Prostate gland (tissue), 2 donors: ENCODE measurements at regions not wholly inside any gene's neighbourhood (a gene's known extent, or its start where the extent isn't known, plus 50 kb on each side); places are given as distances from the start of the nearest gene placed in this dataset.

Source experiments
- DNase-seq: peaks from one replicate; pipeline ENCODE4 v3.0.0-alpha.2; 2019; ENCODE audit warnings: low spot score
- H3K27ac ChIP-seq, 2 donors: fragments of 200-600 bp; sonication (generic); 2 replicates each; pipeline ENCODE4 v1.5.1; 2017 to 2019
- H3K27me3 ChIP-seq: fragments of 200-600 bp; sonication (generic); replicated peaks from 2 replicates; pipeline ENCODE4 v1.5.1; 2019; ENCODE audit not compliant: insufficient read depth
- H3K36me3 ChIP-seq, 2 donors: fragments of 200-600 bp; sonication (generic); 1 replicate in 1 of 2; 2 replicates in 1 of 2; pipeline versions ENCODE4 v1.5.1 to v1.8.1; 2017 to 2019
- H3K4me1 ChIP-seq: fragments of 200-600 bp; sonication (generic); replicated peaks from 2 replicates; pipeline ENCODE4 v1.5.1; 2019
- H3K4me3 ChIP-seq, 2 donors: fragments of 200-600 bp; sonication (generic); 2 replicates each; pipeline ENCODE4 v1.5.1; 2017 to 2019
- H3K9me3 ChIP-seq: fragments of 200-600 bp; sonication (generic); 2 replicates; pipeline ENCODE4 v1.5.1; 2017
- POLR2A ChIP-seq: fragments of 450-650 bp; IDR thresholded peaks from one replicate; pipeline ENCODE4 v1.6.1; 2016; ENCODE audit warnings: antibody characterized with exemption, mild to moderate bottlenecking
- POLR2AphosphoS5 ChIP-seq: sonication (generic); formaldehyde crosslinking; IDR thresholded peaks from one replicate; pipeline ENCODE4 v1.6.1; 2017; ENCODE audit warnings: antibody characterized with exemption
- WGBS: methylation state at CpG from one replicate; pipeline ENCODE4 v1.1.5; 2018; 5-methylcytosine and 5-hydroxymethylcytosine counted together
- intact Hi-C: fragments of 100-400 bp; cut with DNase I; formaldehyde crosslinking; loops from one replicate; pipeline ENCODE4 v1.14.2; 2022
- TF ChIP-seq, protein P1 (sequence below), 4 experiments: fragments of 200-600 bp in 2 of 4; fragments of 450-650 bp in 2 of 4; sonication (generic) in 2 of 4; IDR thresholded peaks; 1 replicate in 3 of 4; 2 replicates in 1 of 4; pipeline ENCODE4 v1.5.1; 2016 to 2019; ENCODE audit warnings: antibody characterized with exemption in 4 of 4, mild to moderate bottlenecking in 2 of 4, moderate library complexity in 2 of 4

- H3K4me1 ChIP-seq: no peaks in the 10 kb centered on the region
- no peak overlapping the region for H3K27ac ChIP-seq
- intact Hi-C loops: no loop called here
- no peaks in the 10 kb centered on the region for H3K9me3 ChIP-seq
- WGBS: 56% methylated on average over 2 of the region's 2 CpGs
- H3K36me3 ChIP-seq: no peaks in the 10 kb centered on the region
- H3K4me3 ChIP-seq: no peak overlapping the region
- no peak for TF ChIP-seq POLR2A
- no peak for TF ChIP-seq POLR2AphosphoS5
- TF ChIP-seq, protein P1, sequence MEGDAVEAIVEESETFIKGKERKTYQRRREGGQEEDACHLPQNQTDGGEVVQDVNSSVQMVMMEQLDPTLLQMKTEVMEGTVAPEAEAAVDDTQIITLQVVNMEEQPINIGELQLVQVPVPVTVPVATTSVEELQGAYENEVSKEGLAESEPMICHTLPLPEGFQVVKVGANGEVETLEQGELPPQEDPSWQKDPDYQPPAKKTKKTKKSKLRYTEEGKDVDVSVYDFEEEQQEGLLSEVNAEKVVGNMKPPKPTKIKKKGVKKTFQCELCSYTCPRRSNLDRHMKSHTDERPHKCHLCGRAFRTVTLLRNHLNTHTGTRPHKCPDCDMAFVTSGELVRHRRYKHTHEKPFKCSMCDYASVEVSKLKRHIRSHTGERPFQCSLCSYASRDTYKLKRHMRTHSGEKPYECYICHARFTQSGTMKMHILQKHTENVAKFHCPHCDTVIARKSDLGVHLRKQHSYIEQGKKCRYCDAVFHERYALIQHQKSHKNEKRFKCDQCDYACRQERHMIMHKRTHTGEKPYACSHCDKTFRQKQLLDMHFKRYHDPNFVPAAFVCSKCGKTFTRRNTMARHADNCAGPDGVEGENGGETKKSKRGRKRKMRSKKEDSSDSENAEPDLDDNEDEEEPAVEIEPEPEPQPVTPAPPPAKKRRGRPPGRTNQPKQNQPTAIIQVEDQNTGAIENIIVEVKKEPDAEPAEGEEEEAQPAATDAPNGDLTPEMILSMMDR (IDR thresholded peaks at IDR 0.05): no peak
- no peak for DNase-seq
- no peaks in the 10 kb centered on the region for H3K27me3 ChIP-seq
These were observed 196.2 kb upstream of the ALG10 start for GRCh38 chr12:33825986-33826602.

DNA sequence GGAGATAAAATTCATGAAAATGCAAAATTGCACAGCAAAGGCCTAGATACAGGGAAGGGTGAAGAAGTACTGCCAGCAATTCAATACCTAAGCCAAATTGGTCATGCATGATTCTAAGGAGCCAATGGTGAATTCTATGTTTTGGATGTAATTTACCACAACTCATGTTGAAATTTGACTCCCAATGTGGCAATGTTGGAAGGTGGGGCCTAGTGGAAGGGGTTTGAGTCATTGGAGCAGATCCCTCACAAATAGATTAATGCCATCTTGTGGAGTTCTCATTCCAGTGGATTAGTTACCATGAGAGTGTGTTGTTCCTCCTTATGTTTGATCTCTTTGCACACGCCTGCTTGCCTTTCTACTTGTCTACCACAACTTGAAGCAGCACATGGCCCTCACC lies 194.0 kb upstream of the ALG10 start:
- 71% methylated on average over 1 of the region's 1 CpG for WGBS
- TF ChIP-seq POLR2AphosphoS5: no peak
- no peak for TF ChIP-seq POLR2A
- TF ChIP-seq, protein P1 (IDR thresholded peaks at IDR 0.05): no peak
- H3K4me3 ChIP-seq: no peak overlapping the region
- no peaks in the 10 kb centered on the region for H3K9me3 ChIP-seq
- DNase-seq: no peak
- intact Hi-C loops: no loop called here
- H3K27ac ChIP-seq: no peak overlapping the region
- H3K27me3 ChIP-seq: no peaks in the 10 kb centered on the region
- no peaks in the 10 kb centered on the region for H3K4me1 ChIP-seq
- no peaks in the 10 kb centered on the region for H3K36me3 ChIP-seq

DNA sequence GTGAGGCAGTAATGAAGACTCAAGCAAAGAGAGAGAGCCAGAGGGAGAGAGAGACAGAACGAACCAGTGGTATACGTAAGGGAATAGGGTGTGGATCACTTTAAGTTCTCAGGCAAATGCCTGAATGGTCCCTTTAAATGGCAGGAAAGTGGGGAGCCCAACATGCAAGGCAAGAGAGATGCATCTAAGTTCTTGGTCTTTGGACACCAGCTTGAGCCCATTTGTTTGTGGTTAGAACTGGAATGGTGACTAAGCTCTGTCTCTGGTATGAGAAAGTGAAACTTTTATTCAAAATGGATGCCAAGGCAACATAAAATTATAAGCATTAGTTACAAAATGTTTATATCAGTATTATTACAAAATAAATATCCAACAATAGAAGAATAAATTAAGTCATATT lies 192.2 kb upstream of the ALG10 start:
- no peak overlapping the region for H3K27ac ChIP-seq
- H3K27me3 ChIP-seq: no peaks in the 10 kb centered on the region
- H3K4me3 ChIP-seq: no peak overlapping the region
- no peak for TF ChIP-seq POLR2A
- TF ChIP-seq POLR2AphosphoS5: no peak
- TF ChIP-seq, protein P1 (IDR thresholded peaks at IDR 0.05): no peak
- H3K9me3 ChIP-seq: no peaks in the 10 kb centered on the region
- WGBS: 76% methylated on average over 2 of the region's 2 CpGs
- no peaks in the 10 kb centered on the region for H3K4me1 ChIP-seq
- intact Hi-C loops: no loop called here
- DNase-seq: no peak
- H3K36me3 ChIP-seq: no peaks in the 10 kb centered on the region

DNA sequence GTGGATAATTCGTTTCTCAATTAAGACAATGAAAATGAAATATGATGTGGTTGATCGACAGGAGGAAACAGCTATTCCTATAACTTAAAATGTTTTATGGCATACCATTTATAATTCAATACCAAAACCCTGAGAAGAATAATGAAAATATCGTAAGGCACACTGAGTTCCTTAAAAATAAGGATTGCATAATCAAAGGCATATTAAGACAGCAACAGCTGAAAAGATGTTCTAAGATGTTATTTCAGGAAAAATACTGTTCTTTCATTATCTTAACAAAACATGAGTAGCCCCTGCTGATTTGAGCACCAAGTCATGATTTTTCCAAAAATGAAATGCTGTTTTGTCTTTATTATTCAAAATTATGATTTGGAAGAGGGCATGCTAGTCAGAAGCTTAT lies 189.4 kb upstream of the ALG10 start:
- Histone ChIP-seq H3K27me3 (no peaks in the 10 kb centered on the region), H3K4me3 (no peak overlapping the region), H3K9me3 (no peaks in the 10 kb centered on the region), H3K4me1 (no peaks in the 10 kb centered on the region), H3K27ac (no peak overlapping the region), H3K36me3 (no peaks in the 10 kb centered on the region)
- intact Hi-C loops: no loop called here
- TF ChIP-seq POLR2A (no peak), POLR2AphosphoS5 (no peak)
- TF ChIP-seq, protein P1 (IDR thresholded peaks at IDR 0.05): no peak
- WGBS: 80% methylated on average over 3 of the region's 3 CpGs
- no peak for DNase-seq

GRCh38 chr12:33834672-33835071 lies 187.6 kb upstream of the ALG10 start:
- DNase-seq: no peak
- 32% methylated on average over 1 of the region's 1 CpG for WGBS
- Histone ChIP-seq H3K27me3 (no peaks in the 10 kb centered on the region), H3K4me3 (no peak overlapping the region), H3K27ac (no peak overlapping the region), H3K4me1 (no peaks in the 10 kb centered on the region), H3K36me3 (no peaks in the 10 kb centered on the region), H3K9me3 (no peaks in the 10 kb centered on the region)
- TF ChIP-seq POLR2AphosphoS5 (no peak), POLR2A (no peak)
- TF ChIP-seq, protein P1 (IDR thresholded peaks at IDR 0.05): no peak
- intact Hi-C loops: no loop called here
